ENCODE measurements at regions not wholly inside any gene's neighbourhood (a gene's known extent, or its start where the extent isn't known, plus 50 kb on each side); places are given as distances from the start of the nearest gene placed in this dataset.

- POLR2A ChIA-PET: no interaction called here
- TF ChIP-seq FOXK2 (IDR thresholded peaks at IDR 0.05) (no peak), HDGF (IDR thresholded peaks at IDR 0.05; ENCODE audit: borderline replicate concordance) (no peak), BHLHE40 (IDR thresholded peaks at IDR 0.05; ENCODE audit: borderline replicate concordance) (no peak), CTBP1 (IDR thresholded peaks at IDR 0.05; ENCODE audit: borderline replicate concordance) (no peak), L3MBTL2 (conservative IDR thresholded peaks at IDR 0.05) (no peak), ARNT (IDR thresholded peaks at IDR 0.05) (no peak), SUZ12 (IDR thresholded peaks at IDR 0.05) (no peak), FOXM1 (IDR thresholded peaks at IDR 0.05; ENCODE audit: borderline replicate concordance) (no peak), TARDBP (IDR thresholded peaks at IDR 0.05) (no peak), LEF1 (IDR thresholded peaks at IDR 0.05; ENCODE audit: borderline replicate concordance) (no peak), ZNF384 (IDR thresholded peaks at IDR 0.05) (no peak), SP1 (IDR thresholded peaks at IDR 0.05) (no peak), ELF4 (IDR thresholded peaks at IDR 0.05) (no peak), PKNOX1 (IDR thresholded peaks at IDR 0.05) (no peak), NFRKB (IDR thresholded peaks at IDR 0.05) (no peak), FOXA1 (IDR thresholded peaks at IDR 0.05) (no peak)
- CTCF ChIA-PET: no interaction called here
- DNase-seq (ENCODE audit: extremely low spot score): no peak
Measured at GRCh38 chr1:96865731-96866685, 144.4 kb downstream of the PTBP2 start.

GRCh38 chr1:96872757-96873156 lies 151.2 kb downstream of the PTBP2 start:
- POLR2A ChIA-PET: no interaction called here
- CTCF ChIA-PET: no interaction called here
- TF ChIP-seq PKNOX1 (IDR thresholded peaks at IDR 0.05) (no peak), SUZ12 (IDR thresholded peaks at IDR 0.05) (no peak), ZNF384 (IDR thresholded peaks at IDR 0.05) (no peak), LEF1 (IDR thresholded peaks at IDR 0.05; ENCODE audit: borderline replicate concordance) (no peak), HDGF (IDR thresholded peaks at IDR 0.05; ENCODE audit: borderline replicate concordance) (no peak), ELF4 (IDR thresholded peaks at IDR 0.05) (no peak), TARDBP (IDR thresholded peaks at IDR 0.05) (no peak), L3MBTL2 (conservative IDR thresholded peaks at IDR 0.05) (no peak), SP1 (IDR thresholded peaks at IDR 0.05) (no peak), FOXA1 (IDR thresholded peaks at IDR 0.05) (no peak), BHLHE40 (IDR thresholded peaks at IDR 0.05; ENCODE audit: borderline replicate concordance) (no peak), ARNT (IDR thresholded peaks at IDR 0.05) (no peak), CTBP1 (IDR thresholded peaks at IDR 0.05; ENCODE audit: borderline replicate concordance) (no peak), FOXM1 (IDR thresholded peaks at IDR 0.05; ENCODE audit: borderline replicate concordance) (no peak), NFRKB (IDR thresholded peaks at IDR 0.05) (no peak), FOXK2 (IDR thresholded peaks at IDR 0.05) (no peak)
- peak; percentile 8 for DNase-seq (ENCODE audit: extremely low spot score)

DNA sequence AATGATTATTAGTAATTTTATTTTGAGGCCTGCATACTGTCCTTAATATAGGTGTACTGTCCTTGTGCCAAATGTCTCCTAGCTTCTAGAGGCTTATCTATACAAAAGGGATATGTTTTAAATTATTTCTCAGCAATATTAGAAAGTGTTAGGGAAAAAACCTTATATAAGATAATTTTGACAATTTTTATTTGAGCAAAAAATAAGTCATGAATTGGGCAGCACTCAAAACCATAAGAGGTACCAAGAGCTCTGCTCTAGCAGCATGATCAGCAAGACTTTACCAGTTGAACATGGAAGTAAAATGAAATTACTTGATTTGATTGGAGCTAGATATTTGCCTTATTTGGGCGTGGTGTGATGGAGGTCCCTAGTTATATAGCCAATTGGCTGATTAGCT lies 157.1 kb downstream of the PTBP2 start:
- ChIA-PET POLR2A (no interaction called here), CTCF (no interaction called here)
- no peak for DNase-seq (ENCODE audit: extremely low spot score)
- TF ChIP-seq PKNOX1 (IDR thresholded peaks at IDR 0.05): no peak
- TF ChIP-seq LEF1 (IDR thresholded peaks at IDR 0.05; ENCODE audit: borderline replicate concordance): no peak
- TF ChIP-seq FOXA1 (IDR thresholded peaks at IDR 0.05): no peak
- no peak for TF ChIP-seq HDGF (IDR thresholded peaks at IDR 0.05; ENCODE audit: borderline replicate concordance)
- TF ChIP-seq L3MBTL2 (conservative IDR thresholded peaks at IDR 0.05): no peak
- no peak for TF ChIP-seq ELF4 (IDR thresholded peaks at IDR 0.05)
- TF ChIP-seq BHLHE40 (IDR thresholded peaks at IDR 0.05; ENCODE audit: borderline replicate concordance): no peak
- TF ChIP-seq TARDBP (IDR thresholded peaks at IDR 0.05): no peak
- no peak for TF ChIP-seq SUZ12 (IDR thresholded peaks at IDR 0.05)
- no peak for TF ChIP-seq CTBP1 (IDR thresholded peaks at IDR 0.05; ENCODE audit: borderline replicate concordance)
- no peak for TF ChIP-seq ZNF384 (IDR thresholded peaks at IDR 0.05)
- no peak for TF ChIP-seq NFRKB (IDR thresholded peaks at IDR 0.05)
- TF ChIP-seq FOXK2 (IDR thresholded peaks at IDR 0.05): no peak

GRCh38 chr1:96880626-96881025 lies 159.0 kb downstream of the PTBP2 start:
- ChIA-PET POLR2A (no interaction called here), CTCF (no interaction called here)
- DNase-seq (ENCODE audit: extremely low spot score): no peak
- TF ChIP-seq NFRKB (IDR thresholded peaks at IDR 0.05) (no peak), FOXA1 (IDR thresholded peaks at IDR 0.05) (no peak), L3MBTL2 (conservative IDR thresholded peaks at IDR 0.05) (no peak), FOXM1 (IDR thresholded peaks at IDR 0.05; ENCODE audit: borderline replicate concordance) (no peak), SP1 (IDR thresholded peaks at IDR 0.05) (no peak), FOXK2 (IDR thresholded peaks at IDR 0.05) (no peak), SUZ12 (IDR thresholded peaks at IDR 0.05) (no peak), ZNF384 (IDR thresholded peaks at IDR 0.05) (no peak), HDGF (IDR thresholded peaks at IDR 0.05; ENCODE audit: borderline replicate concordance) (no peak), BHLHE40 (IDR thresholded peaks at IDR 0.05; ENCODE audit: borderline replicate concordance) (no peak)

- no peak for TF ChIP-seq ELF4 (IDR thresholded peaks at IDR 0.05)
- TF ChIP-seq ARNT (IDR thresholded peaks at IDR 0.05): no peak
- no peak for TF ChIP-seq SUZ12 (IDR thresholded peaks at IDR 0.05)
- no peak for TF ChIP-seq L3MBTL2 (conservative IDR thresholded peaks at IDR 0.05)
- no peak for TF ChIP-seq PKNOX1 (IDR thresholded peaks at IDR 0.05)
- TF ChIP-seq NFRKB (IDR thresholded peaks at IDR 0.05): no peak
- no peak for TF ChIP-seq SP1 (IDR thresholded peaks at IDR 0.05)
- TF ChIP-seq BHLHE40 (IDR thresholded peaks at IDR 0.05; ENCODE audit: borderline replicate concordance): no peak
- TF ChIP-seq ZNF384 (IDR thresholded peaks at IDR 0.05): no peak
- TF ChIP-seq FOXA1 (IDR thresholded peaks at IDR 0.05): no peak
- TF ChIP-seq HDGF (IDR thresholded peaks at IDR 0.05; ENCODE audit: borderline replicate concordance): no peak
- TF ChIP-seq LEF1 (IDR thresholded peaks at IDR 0.05; ENCODE audit: borderline replicate concordance): no peak
- no peak for TF ChIP-seq FOXM1 (IDR thresholded peaks at IDR 0.05; ENCODE audit: borderline replicate concordance)
- no peak for TF ChIP-seq CTBP1 (IDR thresholded peaks at IDR 0.05; ENCODE audit: borderline replicate concordance)
- CTCF ChIA-PET: no interaction called here
- POLR2A ChIA-PET: no interaction called here
- DNase-seq (ENCODE audit: extremely low spot score): no peak
Measured at GRCh38 chr1:96882096-96882495, 160.5 kb downstream of the PTBP2 start.
